C4-2B (cell line): ENCODE measurements at regions not wholly inside any gene's neighbourhood (a gene's known extent, or its start where the extent isn't known, plus 50 kb on each side); places are given as distances from the start of the nearest gene placed in this dataset.

Experiments used
- CTCF ChIP-seq: fragments of 450-650 bp; conservative IDR thresholded peaks from 2 replicates; pipeline ENCODE4 v1.5.1; 2017; ENCODE audit warnings: mild to moderate bottlenecking
- ZFX ChIP-seq: fragments of 450-650 bp; IDR thresholded peaks from 2 replicates; pipeline ENCODE4 v1.6.1; 2017

GRCh38 chr7:145143685-145144084, 307.8 kb upstream of the TPK1 start:
- TF ChIP-seq CTCF (no peak), ZFX (no peak)
